HepG2 (cell line): ENCODE measurements at regions not wholly inside any gene's neighbourhood (a gene's known extent, or its start where the extent isn't known, plus 50 kb on each side); places are given as distances from the start of the nearest gene placed in this dataset.
A peak's percentile ranks its signal among the peaks of the same experiment; 100 is the strongest.

Source experiments
- NR2F1 ChIP-seq, 2 experiments: fragments of 450-650 bp in 1 of 2; formaldehyde crosslinking in 1 of 2; IDR thresholded peaks; 2 replicates each; pipeline versions ENCODE4 v1.5.0 to v1.6.1; 2016 to 2020; ENCODE audit warnings: mild to moderate bottlenecking in 1 of 2, missing compliant biosample characterization in 1 of 2, missing genetic modification reagents in 1 of 2, moderate library complexity in 1 of 2
- POLR2AphosphoS5 ChIP-seq: IDR thresholded peaks from 2 replicates; pipeline ENCODE4 v1.6.1; 2012; ENCODE audit warnings: low read depth, low read length
- REPIN1 ChIP-seq: sonication (generic); formaldehyde crosslinking; IDR thresholded peaks from 2 replicates; pipeline ENCODE4 v1.8.0; 2022; ENCODE audit warnings: missing genetic modification reagents, low read depth, mild to moderate bottlenecking, borderline replicate concordance
- TEAD3 ChIP-seq: optimal IDR thresholded peaks from 2 replicates; pipeline ENCODE3; 2016; ENCODE audit warnings: borderline replicate concordance
- THAP11 ChIP-seq: IDR thresholded peaks from 2 replicates; pipeline ENCODE4 v1.6.1; 2016; ENCODE audit warnings: missing biosample characterization, missing genetic modification reagents
- USF2 ChIP-seq, 2 experiments: sonication (generic) in 1 of 2; formaldehyde crosslinking in 1 of 2; IDR thresholded peaks; 2 replicates each; pipeline versions ENCODE4 v1.5.1 to v1.6.1; 2011 to 2020; ENCODE audit warnings: borderline replicate concordance in 1 of 2, low read depth in 1 of 2, low read length in 1 of 2, mild to moderate bottlenecking in 1 of 2, missing genetic modification reagents in 1 of 2, moderate library complexity in 1 of 2
- ZFYVE20 ChIP-seq: sonication (generic); formaldehyde crosslinking; IDR thresholded peaks from 2 replicates; pipeline ENCODE4 v1.8.0; 2023; ENCODE audit warnings: low read depth, mild to moderate bottlenecking, moderate library complexity, missing genetic modification reagents, borderline replicate concordance
- ZNF431 ChIP-seq: sonication (generic); formaldehyde crosslinking; IDR thresholded peaks from 2 replicates; pipeline ENCODE4 v1.9.0; 2022; ENCODE audit warnings: missing genetic modification reagents, low read depth, mild to moderate bottlenecking, borderline replicate concordance
- TF ChIP-seq, protein P1 (sequence below), 2 experiments: fragments of 450-650 bp in 1 of 2; sonication (generic) in 1 of 2; formaldehyde crosslinking in 1 of 2; IDR thresholded peaks; 2 replicates each; pipeline versions ENCODE4 v1.6.1 to v1.8.0; 2016 to 2022; ENCODE audit warnings: antibody characterized with exemption in 1 of 2, mild to moderate bottlenecking in 1 of 2, missing genetic modification reagents in 1 of 2
- TF ChIP-seq, protein P2 (sequence below): sonication (generic); formaldehyde crosslinking; IDR thresholded peaks from 2 replicates; pipeline ENCODE4 v1.5.0; 2020; ENCODE audit warnings: mild to moderate bottlenecking, missing genetic modification reagents

- TF ChIP-seq USF2 (IDR thresholded peaks at IDR 0.05; ENCODE audit: low read depth, low read length) (no peak), USF2 (CRISPR knock-in tag; IDR thresholded peaks at IDR 0.05; ENCODE audit: borderline replicate concordance) (no peak), POLR2AphosphoS5 (peak; percentile 51), TEAD3 (CRISPR knock-in tag) (peak; percentile 56), ZNF431 (CRISPR knock-in tag) (peak; percentile 38; the same call in 1 of the 2 replicates), THAP11 (CRISPR knock-in tag) (peak; percentile 50; the same call in 1 of the 2 replicates), REPIN1 (CRISPR knock-in tag) (0 out of 2 replicates have a peak, but pooled peaks have one; percentile 24), ZFYVE20 (CRISPR knock-in tag) (no peak), NR2F1 (CRISPR knock-in tag; IDR thresholded peaks at IDR 0.05) (peak; percentile 77 to 86)
- TF ChIP-seq, protein P1, sequence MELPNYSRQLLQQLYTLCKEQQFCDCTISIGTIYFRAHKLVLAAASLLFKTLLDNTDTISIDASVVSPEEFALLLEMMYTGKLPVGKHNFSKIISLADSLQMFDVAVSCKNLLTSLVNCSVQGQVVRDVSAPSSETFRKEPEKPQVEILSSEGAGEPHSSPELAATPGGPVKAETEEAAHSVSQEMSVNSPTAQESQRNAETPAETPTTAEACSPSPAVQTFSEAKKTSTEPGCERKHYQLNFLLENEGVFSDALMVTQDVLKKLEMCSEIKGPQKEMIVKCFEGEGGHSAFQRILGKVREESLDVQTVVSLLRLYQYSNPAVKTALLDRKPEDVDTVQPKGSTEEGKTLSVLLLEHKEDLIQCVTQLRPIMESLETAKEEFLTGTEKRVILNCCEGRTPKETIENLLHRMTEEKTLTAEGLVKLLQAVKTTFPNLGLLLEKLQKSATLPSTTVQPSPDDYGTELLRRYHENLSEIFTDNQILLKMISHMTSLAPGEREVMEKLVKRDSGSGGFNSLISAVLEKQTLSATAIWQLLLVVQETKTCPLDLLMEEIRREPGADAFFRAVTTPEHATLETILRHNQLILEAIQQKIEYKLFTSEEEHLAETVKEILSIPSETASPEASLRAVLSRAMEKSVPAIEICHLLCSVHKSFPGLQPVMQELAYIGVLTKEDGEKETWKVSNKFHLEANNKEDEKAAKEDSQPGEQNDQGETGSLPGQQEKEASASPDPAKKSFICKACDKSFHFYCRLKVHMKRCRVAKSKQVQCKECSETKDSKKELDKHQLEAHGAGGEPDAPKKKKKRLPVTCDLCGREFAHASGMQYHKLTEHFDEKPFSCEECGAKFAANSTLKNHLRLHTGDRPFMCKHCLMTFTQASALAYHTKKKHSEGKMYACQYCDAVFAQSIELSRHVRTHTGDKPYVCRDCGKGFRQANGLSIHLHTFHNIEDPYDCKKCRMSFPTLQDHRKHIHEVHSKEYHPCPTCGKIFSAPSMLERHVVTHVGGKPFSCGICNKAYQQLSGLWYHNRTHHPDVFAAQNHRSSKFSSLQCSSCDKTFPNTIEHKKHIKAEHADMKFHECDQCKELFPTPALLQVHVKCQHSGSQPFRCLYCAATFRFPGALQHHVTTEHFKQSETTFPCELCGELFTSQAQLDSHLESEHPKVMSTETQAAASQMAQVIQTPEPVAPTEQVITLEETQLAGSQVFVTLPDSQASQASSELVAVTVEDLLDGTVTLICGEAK (IDR thresholded peaks at IDR 0.05), result no peak
- TF ChIP-seq, protein P1 (CRISPR knock-in tag; IDR thresholded peaks at IDR 0.05), result peak; percentile 15; the same call in 1 of the 2 replicates
- TF ChIP-seq, protein P2, sequence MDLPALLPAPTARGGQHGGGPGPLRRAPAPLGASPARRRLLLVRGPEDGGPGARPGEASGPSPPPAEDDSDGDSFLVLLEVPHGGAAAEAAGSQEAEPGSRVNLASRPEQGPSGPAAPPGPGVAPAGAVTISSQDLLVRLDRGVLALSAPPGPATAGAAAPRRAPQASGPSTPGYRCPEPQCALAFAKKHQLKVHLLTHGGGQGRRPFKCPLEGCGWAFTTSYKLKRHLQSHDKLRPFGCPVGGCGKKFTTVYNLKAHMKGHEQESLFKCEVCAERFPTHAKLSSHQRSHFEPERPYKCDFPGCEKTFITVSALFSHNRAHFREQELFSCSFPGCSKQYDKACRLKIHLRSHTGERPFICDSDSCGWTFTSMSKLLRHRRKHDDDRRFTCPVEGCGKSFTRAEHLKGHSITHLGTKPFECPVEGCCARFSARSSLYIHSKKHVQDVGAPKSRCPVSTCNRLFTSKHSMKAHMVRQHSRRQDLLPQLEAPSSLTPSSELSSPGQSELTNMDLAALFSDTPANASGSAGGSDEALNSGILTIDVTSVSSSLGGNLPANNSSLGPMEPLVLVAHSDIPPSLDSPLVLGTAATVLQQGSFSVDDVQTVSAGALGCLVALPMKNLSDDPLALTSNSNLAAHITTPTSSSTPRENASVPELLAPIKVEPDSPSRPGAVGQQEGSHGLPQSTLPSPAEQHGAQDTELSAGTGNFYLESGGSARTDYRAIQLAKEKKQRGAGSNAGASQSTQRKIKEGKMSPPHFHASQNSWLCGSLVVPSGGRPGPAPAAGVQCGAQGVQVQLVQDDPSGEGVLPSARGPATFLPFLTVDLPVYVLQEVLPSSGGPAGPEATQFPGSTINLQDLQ (CRISPR knock-in tag), result no peak
These were observed 193.0 kb upstream of the ZNF217 start (continued) for GRCh38 chr20:53786445-53787267.
